Fibroblast of peridontal ligament (primary cell): ENCODE measurements at regions not wholly inside any gene's neighbourhood (a gene's known extent, or its start where the extent isn't known, plus 50 kb on each side); places are given as distances from the start of the nearest gene placed in this dataset.

Experiments used
- DNase-seq: peaks from one replicate; pipeline ENCODE4 v3.0.0-alpha.2; 2010; ENCODE audit errors: extremely low read depth

DNA sequence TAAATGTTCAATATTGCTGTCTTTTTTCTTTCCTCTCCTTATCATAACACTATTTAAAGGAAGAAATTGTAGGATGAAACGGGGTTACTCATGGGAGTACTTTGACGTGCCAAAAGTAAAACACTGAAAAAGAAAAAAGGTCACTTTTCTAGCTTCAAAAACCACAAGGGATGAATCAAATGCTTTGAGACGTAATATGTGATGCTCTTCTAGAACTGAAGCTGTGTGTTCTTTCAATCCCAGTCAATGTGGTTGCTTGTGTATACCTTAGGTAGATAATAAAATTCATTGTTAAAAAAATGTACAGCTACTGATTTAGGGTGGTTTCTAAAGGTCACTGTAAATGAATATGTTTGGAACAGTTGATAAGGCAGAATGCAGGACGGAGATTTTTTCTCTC, 538.8 kb upstream of the ZNF717 start:
- no peak for DNase-seq

GRCh38 chr3:76345878-76346277, 560.5 kb upstream of the ZNF717 start:
- DNase-seq = no peak

DNA sequence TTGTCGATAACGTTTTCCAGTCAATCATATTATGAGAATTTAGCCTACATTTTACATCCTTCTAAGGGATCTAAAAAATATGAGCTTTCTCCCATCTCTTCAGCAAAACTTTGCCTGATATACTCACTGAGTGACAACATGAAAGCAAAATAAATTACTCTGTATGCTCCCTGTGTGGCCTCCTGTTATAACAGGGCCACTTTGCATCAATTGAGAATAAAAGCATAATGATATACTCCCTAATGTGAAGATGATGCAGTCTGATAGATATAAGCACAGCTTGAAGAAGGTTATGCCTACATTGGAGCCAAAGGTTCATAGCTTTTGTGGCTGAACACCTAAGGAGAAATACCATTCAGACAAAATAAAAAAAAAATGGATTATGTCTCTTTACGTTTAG, 561.3 kb upstream of the ZNF717 start:
- no peak for DNase-seq

GRCh38 chr3:76349715-76350480, 564.5 kb upstream of the ZNF717 start:
- peak; percentile 32 for DNase-seq

DNA sequence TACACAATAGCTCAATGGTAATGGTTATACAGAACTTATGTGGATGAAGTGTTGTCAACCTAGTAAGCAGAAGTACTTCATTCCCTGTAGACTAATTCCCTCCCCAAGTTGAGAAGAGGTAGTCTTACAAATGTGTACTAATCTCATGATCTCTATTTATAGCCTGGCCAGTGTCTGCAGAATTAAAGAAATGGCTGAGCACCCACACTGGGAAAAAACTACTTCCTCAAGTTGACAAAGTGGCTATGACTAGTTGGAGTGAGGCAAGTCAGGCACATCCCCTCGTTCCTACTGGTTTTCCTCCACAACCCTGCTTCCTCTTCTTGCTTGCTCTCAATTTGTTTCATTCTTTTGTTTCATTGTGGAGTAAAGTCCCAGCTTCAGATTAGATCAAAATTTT, 566.7 kb upstream of the ZNF717 start:
- DNase-seq = no peak

GRCh38 chr3:76352511-76353284, 567.3 kb upstream of the ZNF717 start:
- no peak for DNase-seq

DNA sequence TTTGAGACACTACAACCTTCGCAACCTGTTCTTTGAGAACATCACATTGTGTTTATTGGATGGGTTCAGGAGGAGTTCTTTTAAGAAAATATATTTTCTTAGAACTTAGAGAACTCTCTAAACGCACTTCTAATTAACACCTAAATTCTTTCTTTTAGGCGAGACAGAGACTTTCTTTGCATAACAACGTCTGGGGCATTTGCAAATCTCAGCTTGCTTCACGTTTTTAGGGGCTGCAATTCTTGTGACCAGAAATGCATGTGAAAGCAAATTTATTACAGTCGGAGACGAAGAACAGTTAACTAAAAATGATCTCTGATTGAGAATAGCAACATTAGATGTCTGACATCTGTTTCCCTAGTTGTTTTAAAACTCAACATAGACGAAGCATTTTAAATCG, 568.3 kb upstream of the ZNF717 start:
- no peak for DNase-seq

GRCh38 chr3:76361010-76361409, 575.7 kb upstream of the ZNF717 start:
- no peak for DNase-seq

DNA sequence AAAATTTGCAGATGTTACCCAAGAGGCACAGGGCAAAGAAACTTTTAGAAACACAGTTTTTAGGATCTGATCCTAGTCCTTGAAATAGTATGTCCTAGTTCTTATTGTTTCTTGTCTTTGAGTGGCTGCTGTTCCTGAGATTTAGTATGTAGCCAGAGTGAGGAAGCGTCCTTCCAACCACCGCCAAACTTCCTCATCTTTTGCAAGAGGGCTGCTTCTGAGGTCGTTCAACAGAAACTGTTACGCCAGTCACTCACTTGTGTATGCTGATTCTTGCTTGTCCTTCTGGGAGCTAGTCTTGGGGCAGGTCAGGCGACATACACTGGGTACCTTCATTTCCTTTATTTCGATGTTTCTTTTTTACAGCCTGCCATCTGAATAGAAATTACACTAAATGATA, 577.3 kb upstream of the ZNF717 start:
- DNase-seq = no peak

- DNase-seq = no peak
Observed at GRCh38 chr3:76365275-76365674, 579.9 kb upstream of the ZNF717 start.

- DNase-seq = peak; percentile 33
Observed at GRCh38 chr3:76367281-76367680, 581.9 kb upstream of the ZNF717 start.

DNA sequence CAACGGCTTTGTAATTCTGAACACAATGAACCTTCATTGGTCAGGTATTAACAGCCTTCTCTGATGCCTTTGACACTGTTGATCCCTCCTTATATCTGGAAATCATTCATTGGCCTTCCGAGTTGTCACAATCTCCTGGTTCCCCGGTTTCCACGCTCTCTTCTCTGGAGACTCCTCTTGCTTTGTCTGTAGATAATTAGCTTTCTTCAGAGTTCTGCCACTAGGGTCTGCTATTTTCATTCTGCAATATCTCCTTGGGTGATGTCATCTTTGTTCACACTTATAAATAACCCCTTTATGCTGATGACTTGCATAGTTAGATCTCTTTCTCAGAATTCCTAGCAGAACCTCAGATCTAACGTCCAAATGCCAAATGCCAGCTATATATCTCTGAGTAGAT, 583.8 kb upstream of the ZNF717 start:
- DNase-seq = peak; percentile 51

- DNase-seq = no peak
Observed at GRCh38 chr3:76370749-76371520, 585.6 kb upstream of the ZNF717 start.

DNA sequence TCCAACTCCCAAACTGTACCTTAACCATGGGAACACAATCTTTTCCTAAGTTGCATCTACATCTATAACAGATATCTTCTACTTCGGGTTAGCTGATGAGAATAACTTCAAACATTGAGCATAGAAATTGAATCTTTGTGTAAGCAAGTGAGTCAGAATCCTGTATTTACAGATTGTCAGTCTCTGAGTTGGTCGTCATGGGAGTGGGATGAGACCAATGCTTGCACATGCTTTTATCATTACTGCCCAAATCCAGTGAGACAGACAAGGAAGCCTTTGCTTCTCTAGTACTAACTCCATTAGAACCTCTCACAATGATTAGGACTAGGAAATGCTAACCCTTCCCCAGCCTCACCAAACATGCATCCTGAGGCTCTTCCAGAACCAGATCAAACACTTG, 587.1 kb upstream of the ZNF717 start:
- no peak for DNase-seq

DNA sequence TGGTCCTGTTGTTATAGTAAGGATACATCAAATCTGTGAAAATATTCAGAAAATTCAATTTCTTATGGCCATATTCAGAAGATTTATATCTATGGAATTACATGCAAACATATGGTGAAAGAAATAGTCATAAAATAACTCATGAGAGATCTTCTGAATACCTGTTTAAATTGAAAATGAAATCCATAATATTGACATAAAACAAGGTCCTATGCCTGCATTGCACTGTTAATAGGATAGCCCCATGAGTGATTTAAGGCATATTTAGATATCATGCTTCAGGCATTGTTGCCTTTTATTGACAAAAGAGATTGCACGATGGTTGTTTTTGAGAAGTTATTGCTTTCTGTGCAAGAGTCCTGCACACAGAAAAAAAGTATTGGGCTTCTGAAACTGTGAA, 591.7 kb upstream of the ZNF717 start:
- no peak for DNase-seq

DNA sequence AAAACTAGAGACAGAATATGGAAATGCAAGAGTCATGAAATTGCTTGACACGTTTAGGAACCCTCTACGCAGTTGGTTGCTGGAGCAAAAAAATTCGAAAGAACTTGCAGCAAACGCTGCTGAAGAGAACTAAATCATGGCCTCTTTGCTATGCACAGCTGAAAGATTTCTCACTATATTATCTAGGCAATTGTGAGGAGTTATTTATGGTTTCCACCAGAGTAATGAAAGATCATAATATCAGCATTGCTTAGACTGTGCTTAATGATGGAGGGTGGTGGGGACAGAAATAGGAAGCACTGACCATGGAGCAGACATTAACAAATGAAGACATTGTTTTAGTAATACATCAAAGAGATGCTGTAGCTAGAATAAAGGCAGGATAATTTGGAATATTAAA, 593.4 kb upstream of the ZNF717 start:
- no peak for DNase-seq

DNA sequence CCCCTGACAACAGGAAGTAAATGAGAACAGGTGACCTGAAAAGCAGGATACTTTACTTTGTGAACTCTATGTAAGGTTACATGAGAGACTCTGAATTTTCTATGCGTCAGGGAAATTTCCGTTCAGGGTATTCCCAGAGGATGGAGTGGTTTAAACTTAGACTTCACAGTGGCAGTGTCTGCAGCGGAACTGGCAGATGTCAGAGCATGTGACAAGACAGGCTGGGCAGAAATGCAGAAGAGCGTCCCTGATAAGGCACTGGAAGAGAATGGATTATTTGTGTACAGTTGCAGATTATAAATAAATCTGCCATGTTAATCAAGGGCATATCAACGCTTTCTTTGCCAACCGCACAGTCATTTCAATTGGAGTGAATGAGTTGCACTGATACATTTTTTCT, 598.4 kb upstream of the ZNF717 start:
- DNase-seq = no peak

DNA sequence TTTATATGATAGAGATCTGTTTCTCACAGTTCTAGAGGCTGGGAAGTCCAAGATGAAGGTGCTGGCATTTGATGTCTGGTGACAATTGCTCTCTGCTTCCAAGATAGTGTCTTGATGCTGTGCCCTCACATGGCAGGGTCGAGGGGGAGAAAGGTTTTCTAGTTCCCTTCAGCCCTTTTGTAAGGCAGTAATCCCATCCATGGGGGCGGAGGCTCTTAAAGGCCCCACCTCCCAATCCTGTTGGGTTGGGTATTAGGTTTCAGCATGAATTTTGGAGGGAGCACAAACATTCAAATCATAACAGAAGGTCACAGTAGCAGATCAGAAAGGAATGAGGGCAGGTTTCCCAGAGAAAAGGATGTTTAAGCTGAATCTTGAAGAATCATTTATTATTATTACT, 601.7 kb upstream of the ZNF717 start:
- no peak for DNase-seq

- DNase-seq = peak; percentile 23
Observed at GRCh38 chr3:76400141-76400540, 614.8 kb upstream of the ZNF717 start.

- DNase-seq = no peak
Observed at GRCh38 chr3:76402926-76403325, 617.6 kb upstream of the ZNF717 start.

DNA sequence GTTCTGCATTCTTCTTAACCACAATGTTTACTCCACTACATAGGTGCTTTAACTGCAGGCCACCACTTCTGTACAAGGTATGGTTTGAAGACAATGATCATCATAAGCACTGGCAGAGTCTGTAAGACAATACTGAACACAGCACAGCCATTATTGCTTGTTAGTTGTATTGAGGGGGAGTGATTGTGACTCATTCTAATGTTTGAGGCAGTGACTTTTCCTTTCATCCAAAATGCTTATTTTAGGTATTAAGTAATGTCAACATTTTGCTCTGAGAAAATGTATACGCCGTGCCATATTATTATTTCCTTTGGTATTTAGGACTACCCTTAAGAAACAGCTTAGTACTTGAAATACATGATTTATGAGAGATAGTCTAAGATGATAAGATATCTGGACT, 618.2 kb upstream of the ZNF717 start:
- peak; percentile 37 for DNase-seq

- peak; percentile 25 for DNase-seq
Observed at GRCh38 chr3:76405196-76405595, 619.8 kb upstream of the ZNF717 start.
